ENCODE measurements at regions not wholly inside any gene's neighbourhood (a gene's known extent, or its start where the extent isn't known, plus 50 kb on each side); places are given as distances from the start of the nearest gene placed in this dataset.

- 91 to 96% (median 95%) methylated on average over 1 of the region's 1 CpG for WGBS, 5 donors
- Histone ChIP-seq H3K9me3 (peaks cover 0 to 11% (median 8%) of the 10 kb centered on the region in 4 donors), H3K27ac (no peak overlapping the region), H3K36me3 (no peaks in the 10 kb centered on the region), H3K27me3 (no peaks in the 10 kb centered on the region), H3K4me1 (no peaks in the 10 kb centered on the region), H3K4me3 (no peak overlapping the region)
- no peak for DNase-seq
- TF ChIP-seq POLR2A (IDR thresholded peaks at IDR 0.05), result no peak
- TF ChIP-seq CTCF (IDR thresholded peaks at IDR 0.05), result no peak
- no peak for TF ChIP-seq EP300 (IDR thresholded peaks at IDR 0.05)
- TF ChIP-seq POLR2AphosphoS5 (IDR thresholded peaks at IDR 0.05), result no peak
- intact Hi-C loops (cut with DNase I; ENCODE audit: low total_unique reads), result no loop called here
Observed at GRCh38 chr9:113823421-113823820, 52.7 kb upstream of the ZNF618 start.
